ENCODE measurements at regions not wholly inside any gene's neighbourhood (a gene's known extent, or its start where the extent isn't known, plus 50 kb on each side); places are given as distances from the start of the nearest gene placed in this dataset.

GRCh38 chr7:17722798-17723197 is 217.5 kb downstream of the SNX13 start:
- no peak for TF ChIP-seq POLR2A (IDR thresholded peaks at IDR 0.05)
- Histone ChIP-seq H3K36me3 (no peaks in the 10 kb centered on the region), H3K4me3 (no peak overlapping the region), H3K4me1 (peaks cover 0 to 8% of the 10 kb centered on the region in 2 donors), H3K9me3 (no peaks in the 10 kb centered on the region), H3K27me3 (no peaks in the 10 kb centered on the region), H3K27ac (no peak overlapping the region)
- intact Hi-C loops (cut with DNase I; ENCODE audit: low total_unique reads): no loop called here
- no peak for DNase-seq

GRCh38 chr7:17725821-17726220 is 214.5 kb downstream of the SNX13 start:
- DNase-seq: no peak
- intact Hi-C loops (cut with DNase I; ENCODE audit: low total_unique reads): no loop called here

GRCh38 chr7:17732083-17732482 is 208.2 kb downstream of the SNX13 start:
- DNase-seq: no peak
- no peaks in the 10 kb centered on the region for H3K4me1 ChIP-seq
- intact Hi-C loops (cut with DNase I; ENCODE audit: low total_unique reads): no loop called here
- no peak overlapping the region for H3K27ac ChIP-seq
- no peak overlapping the region for H3K4me3 ChIP-seq
- no peaks in the 10 kb centered on the region for H3K27me3 ChIP-seq
- no peak for TF ChIP-seq CTCF (IDR thresholded peaks at IDR 0.05)
- no peak for TF ChIP-seq POLR2A (IDR thresholded peaks at IDR 0.05)
- H3K36me3 ChIP-seq: no peaks in the 10 kb centered on the region
- H3K9me3 ChIP-seq: peaks cover 0 to 2% of the 10 kb centered on the region in 2 donors

More at GRCh38 chr7:17725821-17726220, 214.5 kb downstream of the SNX13 start:
- no peaks in the 10 kb centered on the region for H3K36me3 ChIP-seq
- H3K27ac ChIP-seq: peak overlapping the region; percentile 16 to 58
- TF ChIP-seq POLR2A (IDR thresholded peaks at IDR 0.05) (no peak), CTCF (IDR thresholded peaks at IDR 0.05) (no peak)
- no peak overlapping the region for H3K4me3 ChIP-seq
- no peaks in the 10 kb centered on the region for H3K9me3 ChIP-seq
- no peaks in the 10 kb centered on the region for H3K27me3 ChIP-seq
- peaks cover 0 to 8% of the 10 kb centered on the region in 2 donors for H3K4me1 ChIP-seq
